Neural progenitor cell (in vitro differentiated cells): ENCODE measurements at regions not wholly inside any gene's neighbourhood (a gene's known extent, or its start where the extent isn't known, plus 50 kb on each side); places are given as distances from the start of the nearest gene placed in this dataset.

Experiments used
- DNase-seq: peaks from one replicate; pipeline ENCODE4 v3.0.0-alpha.2; 2016; ENCODE audit warnings: low spot score
- H2AFZ ChIP-seq: fragments of 200-600 bp; sonication (generic); replicated peaks from 2 replicates; pipeline ENCODE4 v1.6.1; 2016; ENCODE audit warnings: antibody characterized with exemption
- H3F3A ChIP-seq: fragments of 200-600 bp; sonication (generic); 2 replicates; pipeline ENCODE4 v1.6.1; 2016; ENCODE audit warnings: antibody characterized with exemption, low read depth
- H3K27ac ChIP-seq: fragments of 200-600 bp; sonication (generic); 2 replicates; pipeline ENCODE4 v1.5.1; 2016; ENCODE audit warnings: mild to moderate bottlenecking
- H3K27me3 ChIP-seq: fragments of 200-600 bp; sonication (generic); 2 replicates; pipeline ENCODE4 v1.6.1; 2016; ENCODE audit warnings: mild to moderate bottlenecking, moderate library complexity
- H3K36me3 ChIP-seq: fragments of 200-600 bp; sonication (generic); 2 replicates; pipeline ENCODE4 v1.5.1; 2016
- H3K4me1 ChIP-seq: fragments of 200-600 bp; sonication (generic); 2 replicates; pipeline ENCODE4 v1.6.1; 2016; ENCODE audit warnings: mixed run types
- H3K4me2 ChIP-seq: fragments of 200-600 bp; sonication (generic); 2 replicates; pipeline ENCODE4 v1.6.1; 2016
- H3K4me3 ChIP-seq: fragments of 200-600 bp; sonication (generic); 2 replicates; pipeline ENCODE4 v1.5.1; 2016
- H3K79me2 ChIP-seq: fragments of 200-600 bp; sonication (generic); 2 replicates; pipeline ENCODE4 v1.6.1; 2016; ENCODE audit warnings: low read depth
- H3K9ac ChIP-seq: fragments of 200-600 bp; sonication (generic); 2 replicates; pipeline ENCODE4 v1.6.1; 2016
- H3K9me3 ChIP-seq: fragments of 200-600 bp; sonication (generic); 2 replicates; pipeline ENCODE4 v1.5.1; 2016; ENCODE audit warnings: low read depth
- H4K20me1 ChIP-seq: fragments of 200-600 bp; sonication (generic); 2 replicates; pipeline ENCODE4 v1.6.1; 2016; ENCODE audit warnings: low read depth
- H3K27ac Mint-ChIP-seq: 3 replicates; pipeline ENCODE4 v1.8.0; 2021; ENCODE audit warnings: mixed read lengths
- H3K27me3 Mint-ChIP-seq: 2 replicates; pipeline ENCODE4 v1.8.0; 2022; ENCODE audit warnings: low read depth, mild to moderate bottlenecking, inconsistent platforms, moderate library complexity, mixed read lengths; ENCODE audit not compliant: insufficient read depth
- H3K36me3 Mint-ChIP-seq: 3 replicates; pipeline ENCODE4 v1.8.0; 2021; ENCODE audit warnings: mixed read lengths
- H3K4me1 Mint-ChIP-seq: 3 replicates; pipeline ENCODE4 v1.8.0; 2021; ENCODE audit warnings: mixed read lengths
- H3K4me3 Mint-ChIP-seq: 3 replicates; pipeline ENCODE4 v1.8.0; 2021; ENCODE audit warnings: mild to moderate bottlenecking, moderate library complexity, mixed read lengths
- H3K9me3 Mint-ChIP-seq: 3 replicates; pipeline ENCODE4 v1.8.0; 2020; ENCODE audit warnings: mixed read lengths
- EZH2 ChIP-seq: fragments of 200-600 bp; sonication (generic); IDR thresholded peaks from 2 replicates; pipeline ENCODE4 v1.6.1; 2017; ENCODE audit warnings: antibody characterized with exemption, mild to moderate bottlenecking, moderate library complexity
- EZH2phosphoT487 ChIP-seq: fragments of 200-600 bp; sonication (generic); IDR thresholded peaks from 2 replicates; pipeline ENCODE4 v1.6.1; 2017; ENCODE audit warnings: antibody characterized with exemption
- TF ChIP-seq, protein P1 (sequence below): fragments of 200-600 bp; sonication (generic); IDR thresholded peaks from 2 replicates; pipeline ENCODE4 v1.5.1; 2017; ENCODE audit warnings: antibody characterized with exemption, mild to moderate bottlenecking

DNA sequence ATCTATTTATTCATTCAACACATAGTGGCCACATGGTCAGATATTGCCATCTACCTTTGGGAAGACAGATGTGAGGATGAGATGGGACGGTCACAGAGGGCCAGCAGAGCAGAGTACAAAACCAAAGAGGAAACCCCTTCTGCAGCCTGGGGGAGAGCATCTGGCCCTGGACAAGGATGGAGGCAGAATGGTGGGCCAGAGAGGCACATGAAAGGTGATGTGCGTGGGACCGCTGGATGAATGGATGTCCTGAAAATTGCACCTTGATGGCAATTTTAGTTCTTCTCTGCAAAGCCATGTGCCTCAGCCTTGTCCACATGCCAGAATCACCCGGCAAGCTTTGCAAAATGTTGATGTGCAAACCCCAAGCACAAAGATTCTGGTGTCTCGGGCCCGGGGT, 77.4 kb upstream of the CD93 start:
- H3K4me3 Mint-ChIP-seq = no peak overlapping the region
- Histone ChIP-seq H3K4me1 (peaks cover 20% of the 10 kb centered on the region), H3K36me3 (no peaks in the 10 kb centered on the region), H3K9ac (no peak overlapping the region), H2AFZ (no peak overlapping the region), H3K4me3 (no peak overlapping the region), H3K9me3 (no peaks in the 10 kb centered on the region), H3K27me3 (no peaks in the 10 kb centered on the region), H4K20me1 (no peaks in the 10 kb centered on the region), H3K79me2 (no peaks in the 10 kb centered on the region), H3F3A (peaks cover 3% of the 10 kb centered on the region), H3K4me2 (no peak overlapping the region), H3K27ac (no peak overlapping the region)
- peaks cover 6% of the 10 kb centered on the region for H3K27me3 Mint-ChIP-seq
- DNase-seq = no peak
- peaks cover 7% of the 10 kb centered on the region for H3K4me1 Mint-ChIP-seq
- peaks cover 3% of the 10 kb centered on the region for H3K9me3 Mint-ChIP-seq
- TF ChIP-seq EZH2phosphoT487 = no peak
- TF ChIP-seq, protein P1, sequence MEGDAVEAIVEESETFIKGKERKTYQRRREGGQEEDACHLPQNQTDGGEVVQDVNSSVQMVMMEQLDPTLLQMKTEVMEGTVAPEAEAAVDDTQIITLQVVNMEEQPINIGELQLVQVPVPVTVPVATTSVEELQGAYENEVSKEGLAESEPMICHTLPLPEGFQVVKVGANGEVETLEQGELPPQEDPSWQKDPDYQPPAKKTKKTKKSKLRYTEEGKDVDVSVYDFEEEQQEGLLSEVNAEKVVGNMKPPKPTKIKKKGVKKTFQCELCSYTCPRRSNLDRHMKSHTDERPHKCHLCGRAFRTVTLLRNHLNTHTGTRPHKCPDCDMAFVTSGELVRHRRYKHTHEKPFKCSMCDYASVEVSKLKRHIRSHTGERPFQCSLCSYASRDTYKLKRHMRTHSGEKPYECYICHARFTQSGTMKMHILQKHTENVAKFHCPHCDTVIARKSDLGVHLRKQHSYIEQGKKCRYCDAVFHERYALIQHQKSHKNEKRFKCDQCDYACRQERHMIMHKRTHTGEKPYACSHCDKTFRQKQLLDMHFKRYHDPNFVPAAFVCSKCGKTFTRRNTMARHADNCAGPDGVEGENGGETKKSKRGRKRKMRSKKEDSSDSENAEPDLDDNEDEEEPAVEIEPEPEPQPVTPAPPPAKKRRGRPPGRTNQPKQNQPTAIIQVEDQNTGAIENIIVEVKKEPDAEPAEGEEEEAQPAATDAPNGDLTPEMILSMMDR = no peak
- no peak for TF ChIP-seq EZH2
- no peaks in the 10 kb centered on the region for H3K36me3 Mint-ChIP-seq
- no peak overlapping the region for H3K27ac Mint-ChIP-seq

DNA sequence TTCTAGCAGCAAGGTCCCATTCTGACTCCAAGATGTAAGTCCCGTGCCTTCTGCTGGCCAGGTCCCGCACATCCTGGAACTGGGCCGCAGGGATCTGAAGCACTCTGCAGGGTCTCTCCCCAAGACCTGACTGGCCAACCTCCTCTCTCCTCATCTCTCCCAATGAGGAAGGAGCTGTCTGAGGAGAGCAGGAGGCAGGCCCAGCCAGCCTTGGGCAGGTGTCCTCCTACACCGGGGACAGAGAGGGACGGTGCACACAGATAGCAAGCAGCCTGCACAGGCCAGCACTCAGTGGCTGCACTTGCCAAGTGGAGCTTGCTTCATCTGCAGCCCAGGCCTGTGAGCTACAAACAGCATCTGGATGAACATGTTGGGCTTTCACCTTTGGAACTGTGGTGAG, 76.8 kb upstream of the CD93 start:
- no peak overlapping the region for H3K4me2 ChIP-seq
- no peaks in the 10 kb centered on the region for H3K36me3 Mint-ChIP-seq
- no peaks in the 10 kb centered on the region for H3K79me2 ChIP-seq
- no peaks in the 10 kb centered on the region for H3K27me3 ChIP-seq
- TF ChIP-seq, protein P1 = no peak
- TF ChIP-seq EZH2 (no peak), EZH2phosphoT487 (no peak)
- peaks cover 20% of the 10 kb centered on the region for H3K4me1 ChIP-seq
- H3K9me3 Mint-ChIP-seq = no peaks in the 10 kb centered on the region
- H3K9ac ChIP-seq = no peak overlapping the region
- no peaks in the 10 kb centered on the region for H3K9me3 ChIP-seq
- H4K20me1 ChIP-seq = no peaks in the 10 kb centered on the region
- no peak for DNase-seq
- no peak overlapping the region for H3K4me3 ChIP-seq
- peaks cover 7% of the 10 kb centered on the region for H3K4me1 Mint-ChIP-seq
- H3K27ac Mint-ChIP-seq = no peak overlapping the region
- H3K4me3 Mint-ChIP-seq = no peak overlapping the region
- H3K36me3 ChIP-seq = no peaks in the 10 kb centered on the region
- H3K27me3 Mint-ChIP-seq = peaks cover 4% of the 10 kb centered on the region
- H2AFZ ChIP-seq = no peak overlapping the region
- H3F3A ChIP-seq = peaks cover 3% of the 10 kb centered on the region
- no peak overlapping the region for H3K27ac ChIP-seq

DNA sequence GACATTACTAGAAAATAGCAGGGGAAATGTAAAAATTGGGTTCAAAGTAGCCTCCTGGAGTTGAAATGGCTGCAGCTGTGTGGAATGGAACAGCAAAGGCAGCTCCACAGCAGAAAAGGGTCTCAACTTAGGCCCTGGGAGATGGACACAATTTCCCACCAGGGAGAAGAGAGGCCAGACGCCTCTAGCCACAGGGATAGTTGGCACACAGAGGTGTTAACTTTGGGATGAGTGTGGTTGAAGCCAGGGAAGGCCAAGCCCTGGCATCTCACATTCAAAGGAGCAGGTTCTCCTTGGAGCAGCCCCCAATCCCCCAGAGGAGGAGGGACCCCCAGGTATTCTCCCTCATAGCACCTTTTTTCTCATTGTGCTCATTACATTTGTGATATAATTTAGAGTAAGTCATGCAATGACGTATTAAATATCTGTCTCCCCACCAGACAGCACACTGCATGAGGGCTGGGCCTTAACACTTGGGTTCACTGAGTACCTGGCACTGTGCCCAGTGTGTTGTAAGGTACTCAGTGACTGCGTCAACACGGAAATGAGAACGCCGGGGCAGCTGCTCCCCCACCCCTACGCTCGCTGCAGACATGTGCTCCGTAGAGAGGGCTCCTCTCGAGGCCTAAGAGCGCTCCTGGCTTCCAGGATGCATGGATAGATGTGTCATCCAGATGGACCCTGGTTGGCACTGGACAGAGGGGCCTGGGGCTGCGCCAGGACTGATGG, 76.0 kb upstream of the CD93 start:
- H3K4me3 Mint-ChIP-seq = no peak overlapping the region

More for the DNA sequence above, 76.0 kb upstream of the CD93 start:
- peaks cover 7% of the 10 kb centered on the region for H3K4me1 Mint-ChIP-seq
- Histone ChIP-seq H3K36me3 (no peaks in the 10 kb centered on the region), H4K20me1 (no peaks in the 10 kb centered on the region), H3K4me2 (no peak overlapping the region), H3K4me1 (peaks cover 20% of the 10 kb centered on the region), H3K4me3 (no peak overlapping the region), H3K79me2 (no peaks in the 10 kb centered on the region), H2AFZ (no peak overlapping the region), H3K9me3 (no peaks in the 10 kb centered on the region), H3F3A (peaks cover 3% of the 10 kb centered on the region), H3K27ac (no peak overlapping the region), H3K27me3 (no peaks in the 10 kb centered on the region), H3K9ac (no peak overlapping the region)
- H3K27me3 Mint-ChIP-seq = peaks cover 3% of the 10 kb centered on the region
- TF ChIP-seq EZH2 = no peak
- TF ChIP-seq, protein P1 = no peak
- no peak for TF ChIP-seq EZH2phosphoT487
- no peaks in the 10 kb centered on the region for H3K36me3 Mint-ChIP-seq
- H3K27ac Mint-ChIP-seq = no peak overlapping the region
- no peak for DNase-seq
- no peaks in the 10 kb centered on the region for H3K9me3 Mint-ChIP-seq
